NB4 (cell line): ENCODE measurements at regions not wholly inside any gene's neighbourhood (a gene's known extent, or its start where the extent isn't known, plus 50 kb on each side); places are given as distances from the start of the nearest gene placed in this dataset.

Experiments used
- CTCF ChIP-seq: IDR thresholded peaks from one replicate; pipeline ENCODE4 v1.5.1; 2012; ENCODE audit warnings: low read depth, low read length
- MAX ChIP-seq: IDR thresholded peaks from 2 replicates; pipeline ENCODE4 v1.6.1; 2011; ENCODE audit warnings: low read depth, low read length
- POLR2A ChIP-seq: IDR thresholded peaks from 2 replicates; pipeline ENCODE4 v1.6.1; 2011; ENCODE audit warnings: mild to moderate bottlenecking; ENCODE audit not compliant: insufficient read length; ENCODE audit errors: extremely low read depth

- no peak for TF ChIP-seq CTCF
- TF ChIP-seq POLR2A, result no peak
- no peak for TF ChIP-seq MAX
Observed at GRCh38 chr2:163121483-163121882, 282.9 kb upstream of the KCNH7 start.
